NCI-H146 treated with DMSO at 0.1 percent for 48 hours (cell line): ENCODE measurements at regions not wholly inside any gene's neighbourhood (a gene's known extent, or its start where the extent isn't known, plus 50 kb on each side); places are given as distances from the start of the nearest gene placed in this dataset.
"Not testable (repeated sequence)": the region's sequence is repeated elsewhere in the genome, so short reads cannot be mapped to it uniquely, and the experiment has no call there.

Experiments used
- DNase-seq: peaks from one replicate; lab custom pipeline; 2025; ENCODE audit not compliant: unreplicated experiment; lab: John Stamatoyannopoulos, UW

- not testable (repeated sequence) for DNase-seq
These were observed 79.6 kb upstream of the HES1 start for GRCh38 chr3:194056323-194056722.

- no peak for DNase-seq
These were observed 79.1 kb upstream of the HES1 start for GRCh38 chr3:194056731-194057415.

- DNase-seq: no peak
These were observed 78.3 kb upstream of the HES1 start for GRCh38 chr3:194057570-194058188.

- peak; percentile 93 for DNase-seq
These were observed 77.8 kb upstream of the HES1 start for GRCh38 chr3:194058189-194058571.

- no peak for DNase-seq
These were observed 77.2 kb upstream of the HES1 start for GRCh38 chr3:194058753-194059152.

GRCh38 chr3:194061421-194062030 is 74.4 kb upstream of the HES1 start:
- DNase-seq: no peak

GRCh38 chr3:194062830-194063229 is 73.1 kb upstream of the HES1 start:
- no peak for DNase-seq

GRCh38 chr3:194064380-194065332 is 71.3 kb upstream of the HES1 start:
- no peak for DNase-seq

GRCh38 chr3:194067327-194067726 is 68.6 kb upstream of the HES1 start:
- not testable (repeated sequence) for DNase-seq

GRCh38 chr3:194067949-194068362 is 68.0 kb upstream of the HES1 start:
- DNase-seq: no peak

GRCh38 chr3:194069421-194070219 is 66.3 kb upstream of the HES1 start:
- no peak for DNase-seq

GRCh38 chr3:194070220-194070633 is 65.7 kb upstream of the HES1 start:
- DNase-seq: no peak

GRCh38 chr3:194070634-194071409 is 65.1 kb upstream of the HES1 start:
- DNase-seq: peak; percentile 77

GRCh38 chr3:194072097-194072428 is 63.9 kb upstream of the HES1 start:
- DNase-seq: no peak

GRCh38 chr3:194072691-194073279 is 63.2 kb upstream of the HES1 start:
- DNase-seq: no peak

- no peak for DNase-seq
These were observed 62.0 kb upstream of the HES1 start for GRCh38 chr3:194073926-194074325.

GRCh38 chr3:194075088-194075615 is 60.8 kb upstream of the HES1 start:
- no peak for DNase-seq

GRCh38 chr3:194075802-194076460 is 60.0 kb upstream of the HES1 start:
- peak; percentile 41 for DNase-seq

- no peak for DNase-seq
These were observed 59.5 kb upstream of the HES1 start for GRCh38 chr3:194076475-194076874.
